ENCODE measurements at regions not wholly inside any gene's neighbourhood (a gene's known extent, or its start where the extent isn't known, plus 50 kb on each side); places are given as distances from the start of the nearest gene placed in this dataset.

GRCh38 chr6:141666187-141666586 lies 466.5 kb upstream of the GJE1 start:
- DNase-seq, result no peak

DNA sequence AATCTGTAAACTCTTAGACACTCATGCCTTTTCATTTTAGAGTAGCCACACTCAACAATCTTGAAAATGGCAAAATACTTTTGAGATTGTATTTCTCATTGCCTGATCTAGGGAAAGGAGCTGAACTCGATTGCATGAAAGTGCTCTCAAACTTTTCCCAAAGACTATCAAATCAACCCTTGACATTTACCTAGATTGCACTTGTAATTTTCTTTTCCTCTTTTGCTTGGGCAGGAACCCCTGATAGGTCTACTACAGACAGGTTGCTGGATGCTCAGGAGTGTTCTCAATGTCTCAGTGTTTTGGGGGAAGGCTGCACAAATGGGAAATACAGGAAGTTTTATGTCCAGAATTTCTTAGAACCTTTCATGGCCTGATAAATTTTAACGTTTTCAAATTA lies 468.0 kb upstream of the GJE1 start:
- no peak for DNase-seq

DNA sequence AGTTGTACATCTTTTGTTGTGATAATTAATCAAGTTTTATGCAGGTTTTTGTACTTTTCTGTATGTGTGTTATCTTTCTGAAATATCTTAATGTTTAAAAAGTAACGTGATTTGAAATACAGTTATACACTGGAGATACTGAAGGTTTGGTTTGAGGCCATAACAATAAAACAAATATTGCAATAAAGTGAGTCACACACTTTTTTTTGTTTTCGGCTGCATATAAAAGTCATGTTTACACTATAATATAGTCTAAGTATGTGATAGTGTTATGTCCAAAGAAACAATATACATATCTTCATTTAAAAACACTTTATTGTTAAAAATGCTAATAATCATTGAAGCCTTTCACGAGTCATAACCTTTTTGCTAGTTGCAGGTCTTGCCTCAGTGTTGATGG lies 473.1 kb upstream of the GJE1 start:
- DNase-seq, result no peak

DNA sequence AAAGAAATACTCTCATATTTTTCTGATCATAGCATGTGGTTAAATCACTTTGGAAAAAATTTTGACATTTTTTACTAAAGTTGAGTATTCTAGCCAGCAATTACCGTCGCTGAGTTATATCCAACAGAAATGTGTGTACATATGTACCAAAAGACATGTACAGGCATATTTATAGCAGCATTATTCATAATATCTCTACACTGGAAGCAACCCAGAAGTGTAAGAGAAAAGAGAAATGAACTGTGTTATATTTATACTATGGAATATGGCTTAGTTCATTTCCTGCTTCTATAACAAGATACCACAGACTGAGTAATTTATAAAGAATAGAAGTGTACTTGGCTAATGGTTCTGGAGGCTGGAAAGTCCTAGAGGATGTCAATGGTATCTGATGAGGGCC lies 474.0 kb upstream of the GJE1 start:
- no peak for DNase-seq

- no peak for DNase-seq
These were observed 474.9 kb upstream of the GJE1 start for GRCh38 chr6:141657812-141658211.

- DNase-seq, result no peak
These were observed 479.1 kb upstream of the GJE1 start for GRCh38 chr6:141653590-141653989.

GRCh38 chr6:141641951-141642350 lies 490.8 kb upstream of the GJE1 start:
- no peak for DNase-seq

DNA sequence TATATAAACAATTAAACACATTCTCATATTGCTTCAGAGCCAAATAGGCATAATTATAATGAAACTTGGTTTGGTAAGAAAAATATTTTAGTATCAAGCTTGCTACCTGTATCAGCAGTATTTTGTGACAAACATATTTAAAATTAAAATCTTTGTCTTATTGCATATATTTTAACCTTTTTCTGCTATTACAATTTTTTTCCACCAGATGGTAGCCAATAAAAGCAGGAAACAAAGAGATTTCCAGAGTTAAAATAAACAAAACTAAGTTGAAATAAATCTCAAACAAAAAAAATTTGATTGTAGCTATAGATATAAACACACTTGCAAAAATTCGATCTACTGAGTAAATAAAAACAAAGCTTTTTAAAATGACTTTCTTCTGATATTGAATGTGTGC lies 491.3 kb upstream of the GJE1 start:
- DNase-seq, result no peak

DNA sequence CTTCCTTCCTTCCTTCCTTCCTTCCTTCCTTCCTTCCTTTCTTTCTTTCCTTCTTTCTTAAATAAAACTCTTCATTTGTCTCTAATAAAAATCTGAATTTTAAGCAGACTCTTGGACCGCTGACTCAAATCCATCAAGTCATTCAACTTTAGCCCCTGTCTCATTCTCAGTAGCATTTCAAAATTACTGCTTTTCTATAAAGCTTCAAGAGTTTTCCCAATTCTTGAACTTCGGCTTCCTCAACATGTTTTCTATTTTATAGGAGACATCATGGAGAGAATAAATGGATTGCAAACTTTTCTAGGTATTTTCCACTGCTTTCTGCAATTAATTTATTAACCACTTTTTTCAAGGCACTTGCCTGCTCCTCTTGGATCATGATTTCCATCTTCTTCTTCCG lies 497.1 kb upstream of the GJE1 start:
- DNase-seq, result no peak

DNA sequence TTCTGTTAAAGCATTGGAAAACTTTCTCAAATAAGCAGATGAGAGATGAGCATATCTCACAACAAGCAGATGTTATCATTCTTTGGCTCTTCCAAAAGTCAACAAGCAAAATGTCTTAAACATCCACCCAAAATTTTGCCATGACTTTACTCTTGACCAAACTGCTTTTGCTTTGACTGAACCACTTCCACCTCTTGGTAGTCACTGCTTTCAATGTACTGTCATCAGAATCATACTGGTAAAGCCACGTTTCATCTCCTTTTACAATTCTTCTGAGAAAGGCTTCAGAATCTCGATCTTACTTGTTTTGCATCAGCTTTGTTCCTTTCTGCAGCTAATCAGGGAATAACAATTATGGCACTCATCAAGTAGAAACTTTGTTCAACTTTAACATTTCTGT lies 498.5 kb upstream of the GJE1 start:
- DNase-seq, result no peak

GRCh38 chr6:141624301-141624700 lies 508.4 kb upstream of the GJE1 start:
- DNase-seq, result no peak

DNA sequence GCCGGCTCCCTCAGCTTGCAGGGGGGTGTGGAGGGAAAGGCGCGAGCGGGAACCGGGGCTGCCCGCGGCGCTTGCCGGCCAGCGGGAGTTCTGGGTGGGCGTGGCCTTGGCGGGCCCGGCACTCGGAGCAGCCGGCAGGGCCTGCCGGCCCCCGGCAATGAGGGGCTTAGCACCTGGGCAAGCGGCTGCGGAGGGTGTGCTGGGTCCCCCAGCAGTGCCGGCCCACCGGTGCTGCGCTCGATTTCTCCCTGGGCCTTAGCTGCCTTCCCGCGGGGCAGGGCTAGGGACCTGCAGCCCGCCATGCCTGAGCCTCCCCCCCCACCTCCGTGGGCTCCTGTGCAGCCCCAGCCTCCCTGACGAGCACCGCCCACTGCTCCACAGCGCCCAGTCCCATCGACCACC lies 514.5 kb upstream of the GJE1 start:
- DNase-seq, result no peak

- DNase-seq, result peak in 1 of 2 experiments; percentile 0
These were observed 522.0 kb upstream of the GJE1 start for GRCh38 chr6:141610741-141611140.

GRCh38 chr6:141607956-141608355 lies 524.8 kb upstream of the GJE1 start:
- no peak for DNase-seq

GRCh38 chr6:141598487-141598886 lies 534.2 kb upstream of the GJE1 start:
- no peak for DNase-seq

DNA sequence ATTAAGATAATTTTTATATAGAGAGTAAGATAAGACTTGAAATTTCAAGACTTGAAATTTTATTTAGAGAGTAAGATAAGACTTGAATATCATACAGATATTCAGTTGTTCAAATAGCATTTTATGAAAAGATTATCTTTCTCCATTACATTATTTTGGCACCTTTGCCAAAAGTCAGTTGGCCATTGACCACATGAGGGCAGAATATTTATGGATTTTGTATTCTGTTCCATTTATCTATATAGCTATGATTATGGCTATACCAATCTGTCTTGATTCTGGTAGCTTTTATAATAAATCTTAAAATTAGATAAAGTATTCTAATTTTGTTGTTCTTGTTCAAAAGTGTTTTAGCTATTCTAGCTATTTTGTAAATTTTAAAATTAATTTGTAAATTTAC lies 537.9 kb upstream of the GJE1 start:
- DNase-seq, result no peak

DNA sequence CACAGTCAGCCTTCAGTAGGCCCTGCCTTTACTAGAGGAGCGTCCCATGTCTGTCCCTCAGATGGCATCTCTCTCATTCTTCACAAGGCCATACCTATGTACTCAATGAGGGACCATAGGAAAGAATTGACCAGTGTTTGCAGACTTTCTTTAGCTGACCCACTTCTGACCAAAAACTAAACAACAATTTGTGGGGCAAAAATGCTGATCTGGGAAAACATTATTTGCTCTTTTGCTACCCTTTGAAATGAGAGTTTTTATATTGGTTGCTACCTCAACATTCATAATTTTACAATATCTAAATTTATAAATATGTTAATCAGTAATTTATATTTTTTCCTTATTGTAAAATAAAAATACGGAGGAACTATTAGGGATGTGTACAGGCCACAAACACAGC lies 539.4 kb upstream of the GJE1 start:
- no peak for DNase-seq

GRCh38 chr6:141587482-141588266 lies 545.1 kb upstream of the GJE1 start:
- DNase-seq, result no peak

- DNase-seq, result no peak
These were observed 551.7 kb upstream of the GJE1 start for GRCh38 chr6:141580988-141581552.

- no peak for DNase-seq
These were observed 552.6 kb upstream of the GJE1 start for GRCh38 chr6:141580131-141580530.

DNA sequence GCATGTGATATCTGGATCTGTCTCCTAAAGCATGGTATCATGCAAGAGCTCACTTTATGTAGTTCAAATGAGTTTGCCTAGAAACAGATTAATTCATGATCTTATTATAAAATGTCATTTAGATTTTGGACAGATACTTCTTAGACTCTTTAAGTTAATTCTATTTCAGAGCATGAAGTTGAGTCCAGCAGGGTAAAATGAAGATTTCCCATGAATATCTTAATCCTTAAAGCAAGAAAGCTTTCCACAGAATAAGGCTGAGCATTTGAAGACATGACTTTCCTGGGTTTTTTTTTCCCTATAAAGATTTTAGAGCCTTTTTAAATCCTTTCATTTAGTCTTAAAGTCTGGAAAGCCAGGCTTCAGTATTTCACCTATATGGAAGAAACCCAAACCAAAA lies 556.0 kb upstream of the GJE1 start:
- no peak for DNase-seq

DNA sequence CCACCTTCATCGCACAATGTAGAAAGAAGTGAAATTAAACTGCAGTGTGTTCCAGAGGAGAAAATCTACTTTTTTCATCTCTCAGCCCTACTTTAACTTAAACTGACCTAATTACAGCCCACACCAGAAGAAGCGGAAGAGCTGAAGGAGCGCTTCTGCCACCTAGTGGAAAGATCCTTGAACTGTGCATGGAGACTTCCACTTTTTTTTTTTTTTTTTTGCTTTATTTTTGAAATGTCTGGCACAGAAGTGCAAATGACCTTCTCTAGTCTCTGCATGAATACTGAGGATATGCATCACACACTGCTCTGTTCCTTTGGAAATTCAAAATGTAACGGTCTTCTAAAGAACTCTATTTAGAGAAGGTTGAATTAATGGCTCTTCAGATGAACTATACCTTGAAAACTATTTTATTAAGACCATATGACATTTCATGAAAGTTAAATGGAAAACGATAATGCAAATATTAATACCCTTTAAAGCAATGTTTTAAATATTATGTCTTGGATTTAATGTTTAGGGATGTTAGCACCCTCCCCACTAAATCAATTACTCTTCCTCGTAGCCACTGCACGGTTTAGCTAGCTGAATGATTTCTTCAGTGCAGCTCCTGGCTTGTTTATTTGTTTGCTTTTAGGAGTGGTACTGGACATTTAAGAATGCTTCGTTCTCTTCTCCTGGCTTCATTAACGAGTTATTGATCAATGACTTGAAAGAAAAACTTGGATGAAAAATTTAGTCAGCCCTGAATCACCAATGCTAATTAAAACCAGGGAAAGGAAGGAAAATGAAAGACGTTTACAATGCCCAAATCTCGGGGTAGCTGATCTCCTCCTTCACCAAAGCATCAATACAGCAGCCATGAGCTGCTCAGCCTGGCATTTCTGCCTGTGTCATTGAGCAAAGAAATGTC lies 569.6 kb upstream of the GJE1 start:
- peak; percentile 39 to 72 for DNase-seq

GRCh38 chr6:141562186-141562811 lies 570.4 kb upstream of the GJE1 start:
- peak in 1 of 2 experiments; percentile 24 for DNase-seq

Data from NCI-H526 (cell line).